Gastroesophageal sphincter (tissue), 4 donors: ENCODE measurements at regions not wholly inside any gene's neighbourhood (a gene's known extent, or its start where the extent isn't known, plus 50 kb on each side); places are given as distances from the start of the nearest gene placed in this dataset.

Source experiments
- ATAC-seq: fragments of 150-250 bp; one replicate; pipeline ENCODE4 v1.9.1; 2016; ENCODE audit warnings: mild to moderate bottlenecking, moderate library complexity
- H3K27ac ChIP-seq, 4 donors: fragments of 200-600 bp; sonication (generic) in 3 of 4; 1 replicate in 3 of 4; 2 replicates in 1 of 4; pipeline ENCODE4 v1.5.1; 2016 to 2019
- H3K27me3 ChIP-seq: fragments of 200-600 bp; sonication (generic); one replicate; pipeline ENCODE4 v1.5.1; 2019
- H3K36me3 ChIP-seq, 2 donors: fragments of 200-600 bp; sonication (generic); one replicate each; pipeline ENCODE4 v1.5.1; 2019; ENCODE audit warnings: control low read depth in 1 of 2
- H3K4me1 ChIP-seq, 3 donors: fragments of 200-600 bp; sonication (generic); 1 replicate in 2 of 3; 2 replicates in 1 of 3; pipeline ENCODE4 v1.5.1; 2016 to 2019; ENCODE audit warnings: control low read depth in 2 of 3
- H3K4me3 ChIP-seq, 2 donors: fragments of 200-600 bp; sonication (generic); one replicate each; pipeline ENCODE4 v1.5.1; 2019; ENCODE audit warnings: mild to moderate bottlenecking in 1 of 2, moderate library complexity in 1 of 2
- H3K9me3 ChIP-seq, 3 donors: fragments of 200-600 bp; sonication (generic); one replicate each; pipeline ENCODE4 v1.5.1; 2017 to 2019; ENCODE audit warnings: control low read depth in 2 of 3
- EP300 ChIP-seq: sonication (generic); formaldehyde crosslinking; IDR thresholded peaks from one replicate; pipeline ENCODE4 v1.6.1; 2017; ENCODE audit warnings: antibody characterized with exemption, mild to moderate bottlenecking
- POLR2A ChIP-seq, 2 donors: fragments of 450-650 bp; IDR thresholded peaks; one replicate each; pipeline ENCODE4 v1.6.1; 2017; ENCODE audit warnings: antibody characterized with exemption in 2 of 2, mild to moderate bottlenecking in 2 of 2, moderate library complexity in 1 of 2
- POLR2AphosphoS5 ChIP-seq: sonication (generic); formaldehyde crosslinking; IDR thresholded peaks from one replicate; pipeline ENCODE4 v1.6.1; 2017; ENCODE audit warnings: antibody characterized with exemption
- WGBS, 2 donors: methylation state at CpG; one replicate each; pipeline ENCODE4 v1.1.5; 2018; ENCODE audit warnings: low coverage in 1 of 2; 5-methylcytosine and 5-hydroxymethylcytosine counted together
- TF ChIP-seq, protein P1 (sequence below), 4 experiments: fragments of 200-600 bp in 2 of 4; fragments of 450-650 bp in 2 of 4; sonication (generic) in 1 of 4; IDR thresholded peaks; one replicate each; pipeline ENCODE4 v1.5.1; 2017 to 2019; ENCODE audit warnings: antibody characterized with exemption in 4 of 4, mild to moderate bottlenecking in 2 of 4, moderate library complexity in 2 of 4

- Histone ChIP-seq H3K4me1 (peaks cover 0 to 14% (median 0%) of the 10 kb centered on the region in 3 donors), H3K27ac (no peak overlapping the region), H3K36me3 (no peaks in the 10 kb centered on the region), H3K27me3 (no peaks in the 10 kb centered on the region), H3K4me3 (no peak overlapping the region), H3K9me3 (no peaks in the 10 kb centered on the region)
- TF ChIP-seq POLR2A (IDR thresholded peaks at IDR 0.05) = no peak
- TF ChIP-seq EP300 = no peak
- TF ChIP-seq POLR2AphosphoS5 = no peak
- TF ChIP-seq, protein P1, sequence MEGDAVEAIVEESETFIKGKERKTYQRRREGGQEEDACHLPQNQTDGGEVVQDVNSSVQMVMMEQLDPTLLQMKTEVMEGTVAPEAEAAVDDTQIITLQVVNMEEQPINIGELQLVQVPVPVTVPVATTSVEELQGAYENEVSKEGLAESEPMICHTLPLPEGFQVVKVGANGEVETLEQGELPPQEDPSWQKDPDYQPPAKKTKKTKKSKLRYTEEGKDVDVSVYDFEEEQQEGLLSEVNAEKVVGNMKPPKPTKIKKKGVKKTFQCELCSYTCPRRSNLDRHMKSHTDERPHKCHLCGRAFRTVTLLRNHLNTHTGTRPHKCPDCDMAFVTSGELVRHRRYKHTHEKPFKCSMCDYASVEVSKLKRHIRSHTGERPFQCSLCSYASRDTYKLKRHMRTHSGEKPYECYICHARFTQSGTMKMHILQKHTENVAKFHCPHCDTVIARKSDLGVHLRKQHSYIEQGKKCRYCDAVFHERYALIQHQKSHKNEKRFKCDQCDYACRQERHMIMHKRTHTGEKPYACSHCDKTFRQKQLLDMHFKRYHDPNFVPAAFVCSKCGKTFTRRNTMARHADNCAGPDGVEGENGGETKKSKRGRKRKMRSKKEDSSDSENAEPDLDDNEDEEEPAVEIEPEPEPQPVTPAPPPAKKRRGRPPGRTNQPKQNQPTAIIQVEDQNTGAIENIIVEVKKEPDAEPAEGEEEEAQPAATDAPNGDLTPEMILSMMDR (IDR thresholded peaks at IDR 0.05) = no peak
- no peak for ATAC-seq
These were observed 233.6 kb downstream of the TPBG start for GRCh38 chr6:82597201-82597600.

- WGBS, 2 donors = 60 to 89% methylated on average over 4 of the region's 4 CpGs
- TF ChIP-seq POLR2A (IDR thresholded peaks at IDR 0.05) (no peak), POLR2AphosphoS5 (no peak), EP300 (no peak)
- TF ChIP-seq, protein P1 (IDR thresholded peaks at IDR 0.05) = no peak
- H3K4me1 ChIP-seq = peaks cover 0 to 28% (median 2%) of the 10 kb centered on the region in 3 donors
These were observed 239.2 kb downstream of the TPBG start for GRCh38 chr6:82602776-82603175.

GRCh38 chr6:82603871-82604270, 240.3 kb downstream of the TPBG start:
- Histone ChIP-seq H3K9me3 (no peaks in the 10 kb centered on the region), H3K27ac (peak overlapping the region in 2 of 4 donors; percentile 26 to 49), H3K27me3 (no peaks in the 10 kb centered on the region), H3K36me3 (no peaks in the 10 kb centered on the region), H3K4me1 (peaks cover 0 to 29% (median 2%) of the 10 kb centered on the region in 3 donors), H3K4me3 (no peak overlapping the region)
- peak; percentile 20 for ATAC-seq
- TF ChIP-seq, protein P1 (IDR thresholded peaks at IDR 0.05) = no peak
- TF ChIP-seq POLR2A (IDR thresholded peaks at IDR 0.05) = no peak
- TF ChIP-seq POLR2AphosphoS5 = no peak
- TF ChIP-seq EP300 = no peak
- WGBS, 2 donors = 29 to 50% methylated on average over 1 of the region's 1 CpG

More at GRCh38 chr6:82602776-82603175, 239.2 kb downstream of the TPBG start:
- no peak for ATAC-seq
- Histone ChIP-seq H3K27ac (no peak overlapping the region), H3K36me3 (no peaks in the 10 kb centered on the region), H3K4me3 (no peak overlapping the region), H3K27me3 (no peaks in the 10 kb centered on the region), H3K9me3 (no peaks in the 10 kb centered on the region)

DNA sequence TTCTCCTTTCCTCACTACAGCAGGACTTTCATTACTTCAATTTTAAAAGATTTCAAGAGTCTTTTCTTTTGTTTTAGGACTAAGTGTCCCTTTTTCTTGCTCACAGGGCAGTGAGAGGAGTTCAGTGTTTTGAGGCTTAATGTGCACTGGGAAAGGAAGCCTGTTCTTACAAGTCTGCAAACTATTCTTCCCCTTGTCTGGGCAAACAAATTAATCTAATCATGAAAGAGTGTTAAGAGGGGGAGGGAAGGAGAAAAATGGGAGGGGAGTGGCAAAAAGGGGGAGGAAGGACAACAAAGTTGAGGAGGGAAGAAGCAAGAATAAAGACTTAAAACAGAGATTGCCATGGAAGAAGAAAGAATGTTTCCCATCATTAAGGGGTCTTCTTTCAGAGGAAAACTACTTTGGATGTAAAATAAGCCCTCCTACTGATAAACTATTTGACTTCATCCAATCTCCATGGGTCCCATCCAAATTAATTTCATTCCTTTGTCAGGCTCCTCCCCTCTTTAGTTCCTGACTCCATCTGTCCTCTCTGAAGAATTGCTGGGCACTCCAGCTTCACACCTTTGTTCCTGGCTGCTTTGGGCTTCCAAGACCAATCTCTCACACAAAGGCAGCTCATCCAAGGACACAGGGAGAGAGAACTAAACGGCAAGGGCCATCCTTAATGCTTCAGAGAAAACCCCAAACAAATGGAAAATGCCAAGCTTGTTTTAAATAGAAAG, 244.5 kb downstream of the TPBG start:
- no peak for TF ChIP-seq POLR2A (IDR thresholded peaks at IDR 0.05)
- TF ChIP-seq, protein P1 (IDR thresholded peaks at IDR 0.05) = no peak
- TF ChIP-seq EP300 = no peak
- no peak for TF ChIP-seq POLR2AphosphoS5
- Histone ChIP-seq H3K27me3 (no peaks in the 10 kb centered on the region), H3K4me3 (no peak overlapping the region), H3K27ac (peak overlapping the region; percentile 31 to 72 (median 64)), H3K36me3 (no peaks in the 10 kb centered on the region), H3K4me1 (peaks cover 0 to 44% (median 2%) of the 10 kb centered on the region in 3 donors), H3K9me3 (no peaks in the 10 kb centered on the region)
- no peak for ATAC-seq
- 0 to 18% methylated on average over 1 of the region's 1 CpG for WGBS, 2 donors

GRCh38 chr6:82608781-82609180, 245.2 kb downstream of the TPBG start:
- WGBS, 2 donors = 16 to 25% methylated on average over 4 of the region's 4 CpGs
- H3K9me3 ChIP-seq = no peaks in the 10 kb centered on the region
- TF ChIP-seq POLR2AphosphoS5 = no peak
- TF ChIP-seq, protein P1 (IDR thresholded peaks at IDR 0.05) = no peak
- TF ChIP-seq POLR2A (IDR thresholded peaks at IDR 0.05) = no peak
- TF ChIP-seq EP300 = no peak
- ATAC-seq = peak; percentile 38
- H3K27ac ChIP-seq = peak overlapping the region; percentile 31 to 72 (median 64)
- H3K36me3 ChIP-seq = no peaks in the 10 kb centered on the region
- no peaks in the 10 kb centered on the region for H3K27me3 ChIP-seq
- H3K4me3 ChIP-seq = no peak overlapping the region
- H3K4me1 ChIP-seq = peaks cover 0 to 44% (median 2%) of the 10 kb centered on the region in 3 donors
